ENCODE measurements at regions not wholly inside any gene's neighbourhood (a gene's known extent, or its start where the extent isn't known, plus 50 kb on each side); places are given as distances from the start of the nearest gene placed in this dataset.

DNA sequence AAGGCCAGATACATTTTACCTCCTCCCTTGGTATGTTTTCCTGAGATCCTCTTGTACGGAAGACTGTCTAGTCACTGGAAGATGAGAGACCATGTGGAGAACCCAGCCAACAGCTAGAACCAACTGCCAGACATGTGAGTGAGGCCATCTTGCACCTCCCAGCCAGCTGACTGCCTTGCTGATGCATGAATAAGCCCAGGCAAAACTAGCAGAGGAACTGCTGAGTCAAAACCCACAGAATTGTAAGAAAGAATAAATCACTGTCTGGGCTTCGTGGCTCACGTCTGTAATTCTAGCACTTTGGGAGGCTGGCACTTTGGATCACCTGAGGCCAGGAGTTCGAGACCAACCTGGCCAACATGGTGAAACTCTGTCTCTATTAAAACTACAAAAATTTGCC, 160.0 kb downstream of the TPH2 start:
- ChIA-PET POLR2A (no interaction called here), CTCF (no interaction called here), RAD21 (ENCODE audit: unreplicated experiment) (no interaction called here), SMC1A (ENCODE audit: uncharacterized antibody, unreplicated experiment) (no interaction called here)
- ATAC-seq, result no peak
- WGBS (ENCODE audit: insufficient coverage, insufficient replicate concordance, low lambda C conversion rate, missing lambda C conversion rate), result 17% methylated on average over 4 of the region's 4 CpGs
- no peaks in the 10 kb centered on the region for H3K79me2 ChIP-seq (ENCODE audit: control insufficient read depth, insufficient read depth, low read length)
- no peak for FAIRE-seq
- no peak overlapping the region for H3K4me2 ChIP-seq (ENCODE audit: control insufficient read depth, insufficient read depth)
- H3K36me3 ChIP-seq (ENCODE audit: control insufficient read depth in 2 of 2, insufficient read depth in 2 of 2, low read length in 1 of 2), result no peaks in the 10 kb centered on the region
- no peak overlapping the region for H3K27ac ChIP-seq (ENCODE audit: control insufficient read depth, insufficient read depth)
- no peak overlapping the region for H3K9ac ChIP-seq (ENCODE audit: control insufficient read depth, insufficient read depth, low read length)
- no peak overlapping the region for H3K4me3 ChIP-seq
- no peaks in the 10 kb centered on the region for H3K27me3 ChIP-seq (replicated peaks in 1 of 2; ENCODE audit: control insufficient read depth in 2 of 2, insufficient read depth in 2 of 2, low read length in 1 of 2)
- H3K9me3 ChIP-seq (replicated peaks; ENCODE audit: control insufficient read depth, insufficient read depth, low read length), result no peaks in the 10 kb centered on the region
- in situ Hi-C loops (cut with MboI), result no loop called here
- intact Hi-C loops (cut with micrococcal nuclease; ENCODE audit: unreplicated experiment), result no loop called here
- no peaks in the 10 kb centered on the region for H3K4me1 ChIP-seq (ENCODE audit: control insufficient read depth, insufficient read depth, low read length)
- no peak overlapping the region for H2AFZ ChIP-seq (ENCODE audit: control insufficient read depth, low read depth, low read length)
- no peaks in the 10 kb centered on the region for H4K20me1 ChIP-seq (ENCODE audit: control insufficient read depth, insufficient read depth)
- DNase-seq (ENCODE audit: low read depth, low spot score), result no peak
- TF ChIP-seq POLR2AphosphoS2 (IDR thresholded peaks at IDR 0.05; ENCODE audit: low read depth, low read length) (no peak), HDAC6 (IDR thresholded peaks at IDR 0.05; ENCODE audit: unreplicated experiment) (no peak), SUZ12 (IDR thresholded peaks at IDR 0.05; ENCODE audit: unreplicated experiment) (no peak), GATAD2B (conservative IDR thresholded peaks at IDR 0.05; ENCODE audit: low read depth) (no peak), CHD2 (IDR thresholded peaks at IDR 0.05; ENCODE audit: borderline replicate concordance, low read depth, low read length) (no peak)
- BruUV-seq (replicated peaks), result no TSS peak

- FAIRE-seq, result no peak
- TF ChIP-seq HDAC2 (IDR thresholded peaks at IDR 0.05) (no peak), CBFB (IDR thresholded peaks at IDR 0.05; ENCODE audit: low read depth) (no peak), ZBTB40 (IDR thresholded peaks at IDR 0.05; ENCODE audit: borderline replicate concordance) (no peak), BRCA1 (IDR thresholded peaks at IDR 0.05; ENCODE audit: low read depth, low read length) (no peak), MEF2A (IDR thresholded peaks at IDR 0.05; ENCODE audit: insufficient read depth, low read depth, low read length) (no peak), JUNB (IDR thresholded peaks at IDR 0.05) (no peak)
- TF ChIP-seq, protein P1, sequence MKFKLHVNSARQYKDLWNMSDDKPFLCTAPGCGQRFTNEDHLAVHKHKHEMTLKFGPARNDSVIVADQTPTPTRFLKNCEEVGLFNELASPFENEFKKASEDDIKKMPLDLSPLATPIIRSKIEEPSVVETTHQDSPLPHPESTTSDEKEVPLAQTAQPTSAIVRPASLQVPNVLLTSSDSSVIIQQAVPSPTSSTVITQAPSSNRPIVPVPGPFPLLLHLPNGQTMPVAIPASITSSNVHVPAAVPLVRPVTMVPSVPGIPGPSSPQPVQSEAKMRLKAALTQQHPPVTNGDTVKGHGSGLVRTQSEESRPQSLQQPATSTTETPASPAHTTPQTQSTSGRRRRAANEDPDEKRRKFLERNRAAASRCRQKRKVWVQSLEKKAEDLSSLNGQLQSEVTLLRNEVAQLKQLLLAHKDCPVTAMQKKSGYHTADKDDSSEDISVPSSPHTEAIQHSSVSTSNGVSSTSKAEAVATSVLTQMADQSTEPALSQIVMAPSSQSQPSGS (IDR thresholded peaks at IDR 0.05; ENCODE audit: low read length), result no peak
- TF ChIP-seq, protein P2, sequence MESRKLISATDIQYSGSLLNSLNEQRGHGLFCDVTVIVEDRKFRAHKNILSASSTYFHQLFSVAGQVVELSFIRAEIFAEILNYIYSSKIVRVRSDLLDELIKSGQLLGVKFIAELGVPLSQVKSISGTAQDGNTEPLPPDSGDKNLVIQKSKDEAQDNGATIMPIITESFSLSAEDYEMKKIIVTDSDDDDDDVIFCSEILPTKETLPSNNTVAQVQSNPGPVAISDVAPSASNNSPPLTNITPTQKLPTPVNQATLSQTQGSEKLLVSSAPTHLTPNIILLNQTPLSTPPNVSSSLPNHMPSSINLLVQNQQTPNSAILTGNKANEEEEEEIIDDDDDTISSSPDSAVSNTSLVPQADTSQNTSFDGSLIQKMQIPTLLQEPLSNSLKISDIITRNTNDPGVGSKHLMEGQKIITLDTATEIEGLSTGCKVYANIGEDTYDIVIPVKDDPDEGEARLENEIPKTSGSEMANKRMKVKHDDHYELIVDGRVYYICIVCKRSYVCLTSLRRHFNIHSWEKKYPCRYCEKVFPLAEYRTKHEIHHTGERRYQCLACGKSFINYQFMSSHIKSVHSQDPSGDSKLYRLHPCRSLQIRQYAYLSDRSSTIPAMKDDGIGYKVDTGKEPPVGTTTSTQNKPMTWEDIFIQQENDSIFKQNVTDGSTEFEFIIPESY (IDR thresholded peaks at IDR 0.05), result no peak
Observed at GRCh38 chr12:72100854-72101253, 162.2 kb downstream of the TPH2 start.

More at GRCh38 chr12:72100854-72101253, 162.2 kb downstream of the TPH2 start:
- no TSS peak for BruUV-seq (replicated peaks)
- no peaks in the 10 kb centered on the region for H4K20me1 ChIP-seq (ENCODE audit: control insufficient read depth, insufficient read depth)
- no peak overlapping the region for H3K4me3 ChIP-seq
- no peak for ATAC-seq
- POLR2A ChIA-PET, result no interaction called here
- no peak for DNase-seq (ENCODE audit: low read depth, low spot score)
- no peak overlapping the region for H3K27ac ChIP-seq (ENCODE audit: control insufficient read depth, insufficient read depth)
- no peaks in the 10 kb centered on the region for H3K36me3 ChIP-seq (ENCODE audit: control insufficient read depth in 2 of 2, insufficient read depth in 2 of 2, low read length in 1 of 2)
- intact Hi-C loops (cut with micrococcal nuclease; ENCODE audit: unreplicated experiment) (no loop called here), in situ Hi-C loops (cut with MboI) (no loop called here)
- H3K4me1 ChIP-seq (ENCODE audit: control insufficient read depth, insufficient read depth, low read length), result no peaks in the 10 kb centered on the region
- no peak overlapping the region for H3K9ac ChIP-seq (ENCODE audit: control insufficient read depth, insufficient read depth, low read length)
- WGBS (ENCODE audit: insufficient coverage, insufficient replicate concordance, low lambda C conversion rate, missing lambda C conversion rate), result 2% methylated on average over 2 of the region's 2 CpGs
- CTCF ChIA-PET, result no interaction called here
- no peak overlapping the region for H3K4me2 ChIP-seq (ENCODE audit: control insufficient read depth, insufficient read depth)
- H3K9me3 ChIP-seq (replicated peaks; ENCODE audit: control insufficient read depth, insufficient read depth, low read length), result no peaks in the 10 kb centered on the region
- no peaks in the 10 kb centered on the region for H3K79me2 ChIP-seq (ENCODE audit: control insufficient read depth, insufficient read depth, low read length)
- SMC1A ChIA-PET (ENCODE audit: uncharacterized antibody, unreplicated experiment), result interaction anchor here (1.1 to 1.4 kb wide), 2 partner anchors 13 to 18 kb away, joined by 3 read pairs; no protein-coding TSS in a partner anchor
- no peak overlapping the region for H2AFZ ChIP-seq (ENCODE audit: control insufficient read depth, low read depth, low read length)
- RAD21 ChIA-PET (ENCODE audit: unreplicated experiment), result no interaction called here
- H3K27me3 ChIP-seq (replicated peaks in 1 of 2; ENCODE audit: control insufficient read depth in 2 of 2, insufficient read depth in 2 of 2, low read length in 1 of 2), result no peaks in the 10 kb centered on the region

All from GM12878 (cell line).